SK-N-SH (cell line): ENCODE measurements at regions not wholly inside any gene's neighbourhood (a gene's known extent, or its start where the extent isn't known, plus 50 kb on each side); places are given as distances from the start of the nearest gene placed in this dataset.

ENCODE experiments used
- FOXJ3 ChIP-seq: sonication (generic); formaldehyde crosslinking; IDR thresholded peaks from 2 replicates; pipeline ENCODE4 v1.5.1; 2020; ENCODE audit warnings: mild to moderate bottlenecking, missing genetic modification reagents
- JUND ChIP-seq: IDR thresholded peaks from 2 replicates; pipeline ENCODE4 v1.4.0; 2012
- MAX ChIP-seq: IDR thresholded peaks from 2 replicates; pipeline ENCODE4 v1.4.0; 2012; ENCODE audit warnings: low read depth
- RXRA ChIP-seq: IDR thresholded peaks from 2 replicates; pipeline ENCODE4 v1.4.0; 2012; ENCODE audit warnings: low read depth, mild to moderate bottlenecking, borderline replicate concordance
- TAF1 ChIP-seq: IDR thresholded peaks from 2 replicates; pipeline ENCODE4 v1.6.1; 2012; ENCODE audit warnings: low read depth, mild to moderate bottlenecking, low read length, moderate library complexity, borderline replicate concordance
- TF ChIP-seq, protein P1 (sequence below): fragments of 200-600 bp; sonication (generic); IDR thresholded peaks from 2 replicates; pipeline ENCODE4 v1.6.1; 2017; ENCODE audit warnings: antibody characterized with exemption, mild to moderate bottlenecking, moderate library complexity

DNA sequence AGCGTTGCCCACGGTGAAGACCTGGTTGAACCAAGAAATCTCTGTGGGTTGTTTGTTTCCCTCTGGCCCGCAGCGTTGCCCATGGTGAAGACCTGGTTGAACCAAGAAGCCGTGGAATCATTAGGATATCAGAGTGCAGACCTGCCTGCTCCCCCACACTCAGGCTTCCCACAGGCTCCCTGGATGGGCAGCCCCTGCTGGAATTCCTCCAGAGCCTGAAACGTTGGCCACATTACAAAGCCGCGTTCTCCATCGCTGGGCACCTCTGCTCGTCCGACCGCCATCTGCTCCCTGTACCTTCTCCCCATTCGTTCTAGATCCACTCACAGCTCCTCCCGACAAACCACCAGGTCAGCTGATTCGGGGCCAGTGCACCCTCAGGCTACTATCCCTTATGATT is 266.9 kb upstream of the SHH start:
- TF ChIP-seq JUND (no peak), MAX (no peak), FOXJ3 (CRISPR knock-in tag) (no peak), TAF1 (no peak), RXRA (no peak)
- TF ChIP-seq, protein P1, sequence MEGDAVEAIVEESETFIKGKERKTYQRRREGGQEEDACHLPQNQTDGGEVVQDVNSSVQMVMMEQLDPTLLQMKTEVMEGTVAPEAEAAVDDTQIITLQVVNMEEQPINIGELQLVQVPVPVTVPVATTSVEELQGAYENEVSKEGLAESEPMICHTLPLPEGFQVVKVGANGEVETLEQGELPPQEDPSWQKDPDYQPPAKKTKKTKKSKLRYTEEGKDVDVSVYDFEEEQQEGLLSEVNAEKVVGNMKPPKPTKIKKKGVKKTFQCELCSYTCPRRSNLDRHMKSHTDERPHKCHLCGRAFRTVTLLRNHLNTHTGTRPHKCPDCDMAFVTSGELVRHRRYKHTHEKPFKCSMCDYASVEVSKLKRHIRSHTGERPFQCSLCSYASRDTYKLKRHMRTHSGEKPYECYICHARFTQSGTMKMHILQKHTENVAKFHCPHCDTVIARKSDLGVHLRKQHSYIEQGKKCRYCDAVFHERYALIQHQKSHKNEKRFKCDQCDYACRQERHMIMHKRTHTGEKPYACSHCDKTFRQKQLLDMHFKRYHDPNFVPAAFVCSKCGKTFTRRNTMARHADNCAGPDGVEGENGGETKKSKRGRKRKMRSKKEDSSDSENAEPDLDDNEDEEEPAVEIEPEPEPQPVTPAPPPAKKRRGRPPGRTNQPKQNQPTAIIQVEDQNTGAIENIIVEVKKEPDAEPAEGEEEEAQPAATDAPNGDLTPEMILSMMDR: no peak
